SK-N-SH treated with all-trans-retinoic acid at 6 μM for 48 hours (cell line): ENCODE measurements at regions not wholly inside any gene's neighbourhood (a gene's known extent, or its start where the extent isn't known, plus 50 kb on each side); places are given as distances from the start of the nearest gene placed in this dataset.

Source experiments
- ATAC-seq: fragments of 200-7000 bp; cut with Tn5 transposase; 3 replicates; pipeline ENCODE4 v1.9.1; 2020; ENCODE audit warnings: mild to moderate bottlenecking, moderate library complexity
- ARNTL ChIP-seq: fragments of 450-650 bp; formaldehyde crosslinking; IDR thresholded peaks from 2 replicates; pipeline ENCODE4 v1.5.0; 2020; ENCODE audit warnings: low read depth, mild to moderate bottlenecking, moderate library complexity, borderline replicate concordance
- BACH2 ChIP-seq: fragments of 250-450 bp; sonication (Bioruptor Pico); IDR thresholded peaks from 2 replicates; pipeline ENCODE4 v1.9.0; 2021; ENCODE audit warnings: mild to moderate bottlenecking, borderline replicate concordance
- CREB5 ChIP-seq: fragments of 250-450 bp; sonication (Bioruptor Pico); IDR thresholded peaks from 2 replicates; pipeline ENCODE4 v1.5.1; 2020; ENCODE audit warnings: low read depth, mild to moderate bottlenecking, moderate library complexity
- CSDC2 ChIP-seq: fragments of 250-450 bp; sonication (Bioruptor Pico); IDR thresholded peaks from 2 replicates; pipeline ENCODE4 v1.5.0; 2020; ENCODE audit warnings: mild to moderate bottlenecking, moderate library complexity
- CSRNP3 ChIP-seq: fragments of 250-450 bp; sonication (Bioruptor Pico); IDR thresholded peaks from 2 replicates; pipeline ENCODE4 v1.5.1; 2021; ENCODE audit warnings: mild to moderate bottlenecking, moderate library complexity
- ESRRG ChIP-seq: fragments of 250-450 bp; sonication (Bioruptor Pico); IDR thresholded peaks from 2 replicates; pipeline ENCODE4 v1.6.1; 2021; ENCODE audit warnings: mild to moderate bottlenecking
- GLIS3 ChIP-seq: fragments of 250-450 bp; sonication (Bioruptor Pico); IDR thresholded peaks from 2 replicates; pipeline ENCODE4 v1.5.0; 2020; ENCODE audit warnings: mild to moderate bottlenecking, moderate library complexity
- ISL1 ChIP-seq: fragments of 250-450 bp; sonication (Bioruptor Pico); IDR thresholded peaks from 2 replicates; pipeline ENCODE4 v2.1.2; 2022; ENCODE audit warnings: mild to moderate bottlenecking, moderate library complexity
- OSR1 ChIP-seq: fragments of 250-450 bp; sonication (Bioruptor Pico); IDR thresholded peaks from 2 replicates; pipeline ENCODE4 v1.8.0; 2022; ENCODE audit warnings: moderate library complexity, mild to moderate bottlenecking, inconsistent platforms
- PATZ1 ChIP-seq: fragments of 250-450 bp; sonication (Bioruptor Pico); IDR thresholded peaks from 2 replicates; pipeline ENCODE4 v1.8.0; 2020; ENCODE audit warnings: mild to moderate bottlenecking, moderate library complexity, borderline replicate concordance
- POU6F1 ChIP-seq: fragments of 250-450 bp; sonication (Bioruptor Pico); IDR thresholded peaks from 2 replicates; pipeline ENCODE4 v1.8.0; 2021; ENCODE audit warnings: low read depth, mild to moderate bottlenecking, moderate library complexity, borderline replicate concordance
- PPARA ChIP-seq: fragments of 250-450 bp; sonication (Bioruptor Pico); IDR thresholded peaks from 2 replicates; pipeline ENCODE4 v1.5.0; 2020; ENCODE audit warnings: mild to moderate bottlenecking, borderline replicate concordance
- SNAI2 ChIP-seq: fragments of 250-450 bp; sonication (Bioruptor Pico); IDR thresholded peaks from 2 replicates; pipeline ENCODE4 v1.5.0; 2020; ENCODE audit warnings: mild to moderate bottlenecking, moderate library complexity
- TOX ChIP-seq: fragments of 250-450 bp; sonication (Bioruptor Pico); IDR thresholded peaks from 2 replicates; pipeline ENCODE4 v1.8.0; 2021; ENCODE audit warnings: mild to moderate bottlenecking, moderate library complexity, borderline replicate concordance
- TSHZ2 ChIP-seq: fragments of 250-450 bp; sonication (Bioruptor Pico); IDR thresholded peaks from 2 replicates; pipeline ENCODE4 v1.5.0; 2020; ENCODE audit warnings: mild to moderate bottlenecking, moderate library complexity
- ZC3H10 ChIP-seq: fragments of 250-450 bp; sonication (Bioruptor Pico); IDR thresholded peaks from 2 replicates; pipeline ENCODE4 v1.5.1; 2021; ENCODE audit warnings: mild to moderate bottlenecking, moderate library complexity
- ZFP3 ChIP-seq: fragments of 250-450 bp; sonication (Bioruptor Pico); IDR thresholded peaks from 2 replicates; pipeline ENCODE4 v1.5.0; 2020; ENCODE audit warnings: mild to moderate bottlenecking, moderate library complexity
- ZFP30 ChIP-seq: fragments of 450-650 bp; formaldehyde crosslinking; IDR thresholded peaks from 2 replicates; pipeline ENCODE4 v1.5.0; 2022; ENCODE audit warnings: mild to moderate bottlenecking, moderate library complexity
- ZNF565 ChIP-seq: fragments of 450-650 bp; formaldehyde crosslinking; conservative IDR thresholded peaks from 2 replicates; pipeline ENCODE4 v1.5.0; 2020; ENCODE audit warnings: low read depth, mild to moderate bottlenecking, moderate library complexity
- ZNF8 ChIP-seq: fragments of 450-650 bp; formaldehyde crosslinking; IDR thresholded peaks from 2 replicates; pipeline ENCODE4 v1.5.0; 2020; ENCODE audit warnings: mild to moderate bottlenecking, moderate library complexity

GRCh38 chr5:158406884-158407823 lies 548.2 kb upstream of the CLINT1 start:
- TF ChIP-seq ISL1: peak; percentile 60
- TF ChIP-seq ZFP3: no peak
- peak; percentile 88 for ATAC-seq

GRCh38 chr5:158398360-158399201 lies 539.6 kb upstream of the CLINT1 start:
- TF ChIP-seq ESRRG: no peak
- no peak for TF ChIP-seq CSDC2 (CRISPR knock-in tag)
- no peak for TF ChIP-seq PPARA (CRISPR knock-in tag)
- TF ChIP-seq OSR1 (CRISPR knock-in tag): no peak
- TF ChIP-seq GLIS3 (CRISPR knock-in tag): no peak
- TF ChIP-seq CSRNP3 (CRISPR knock-in tag): no peak
- no peak for TF ChIP-seq ZNF565 (CRISPR knock-in tag)
- TF ChIP-seq ISL1: no peak
- no peak for TF ChIP-seq PATZ1 (CRISPR knock-in tag)
- no peak for ATAC-seq

- TF ChIP-seq ESRRG (no peak), CSRNP3 (CRISPR knock-in tag) (no peak), TOX (CRISPR knock-in tag) (no peak), ISL1 (no peak), ARNTL (no peak), SNAI2 (CRISPR knock-in tag) (no peak), ZNF8 (CRISPR knock-in tag) (no peak), PATZ1 (CRISPR knock-in tag) (no peak), POU6F1 (CRISPR knock-in tag) (no peak), PPARA (CRISPR knock-in tag) (no peak), BACH2 (CRISPR knock-in tag) (no peak), ZFP3 (no peak), ZFP30 (CRISPR knock-in tag) (no peak), CREB5 (CRISPR knock-in tag) (no peak), GLIS3 (CRISPR knock-in tag) (no peak), OSR1 (CRISPR knock-in tag) (no peak), ZC3H10 (no peak), TSHZ2 (CRISPR knock-in tag) (no peak), CSDC2 (CRISPR knock-in tag) (no peak)
- ATAC-seq: no peak
These were observed 538.3 kb upstream of the CLINT1 start for GRCh38 chr5:158397278-158397677.
